Small intestine (tissue), 7 donors: ENCODE measurements at regions not wholly inside any gene's neighbourhood (a gene's known extent, or its start where the extent isn't known, plus 50 kb on each side); places are given as distances from the start of the nearest gene placed in this dataset.

Experiments used
- DNase-seq, 2 donors: peaks; one replicate each; pipeline versions ENCODE4 v3.0.0 to v3.0.0-alpha.2; 2013
- FAIRE-seq: peaks from 2 replicates; lab custom pipeline; 2012; peaks lifted over from hg19 to GRCh38; lab: Jason Lieb, UNC
- H3K27ac ChIP-seq, 3 donors: one replicate each; pipeline ENCODE4 v1.5.1; 2013; ENCODE audit warnings: low read length in 2 of 3, mild to moderate bottlenecking in 2 of 3, control low read depth in 1 of 3, inconsistent platforms in 1 of 3, low read depth in 1 of 3, moderate library complexity in 1 of 3
- H3K27me3 ChIP-seq, 3 donors: one replicate each; pipeline ENCODE4 v1.6.1; 2013; ENCODE audit warnings: low read length in 3 of 3, inconsistent platforms in 1 of 3; ENCODE audit not compliant: control insufficient read depth in 3 of 3, insufficient read depth in 3 of 3
- H3K36me3 ChIP-seq, 3 donors: one replicate each; pipeline ENCODE4 v1.6.1; 2013; ENCODE audit warnings: low read length in 3 of 3, inconsistent platforms in 1 of 3, low read depth in 1 of 3, mild to moderate bottlenecking in 1 of 3, moderate library complexity in 1 of 3; ENCODE audit not compliant: control insufficient read depth in 3 of 3, insufficient read depth in 2 of 3
- H3K4me1 ChIP-seq, 3 donors: one replicate each; pipeline ENCODE4 v1.6.1; 2013; ENCODE audit warnings: low read length in 2 of 3, inconsistent platforms in 1 of 3, low read depth in 1 of 3, mild to moderate bottlenecking in 1 of 3, moderate library complexity in 1 of 3; ENCODE audit not compliant: control insufficient read depth in 3 of 3, insufficient read depth in 2 of 3
- H3K4me3 ChIP-seq, 3 donors: one replicate each; pipeline ENCODE4 v1.5.1; 2013; ENCODE audit warnings: low read length in 3 of 3, control low read depth in 1 of 3, inconsistent platforms in 1 of 3, low read depth in 1 of 3, mild to moderate bottlenecking in 1 of 3, moderate library complexity in 1 of 3
- H3K9me3 ChIP-seq, 2 donors: one replicate each; pipeline ENCODE4 v1.6.1; 2013; ENCODE audit warnings: low read depth in 1 of 2, low read length in 1 of 2; ENCODE audit not compliant: control insufficient read depth in 2 of 2, insufficient read depth in 1 of 2
- WGBS, 3 donors: extraction: QIAGEN DNeasy Blood & Tissue Kit; methylation state at CpG; one replicate each; pipeline ENCODE4 v1.1.7; 2013; 5-methylcytosine and 5-hydroxymethylcytosine counted together
- donor health status: healthy with polysubstance abuse.
- donor health status: control.
- donor health status: control.
- donor health status: Bipolar disorder and iron deficiency.
- donor health status: healthy.

DNA sequence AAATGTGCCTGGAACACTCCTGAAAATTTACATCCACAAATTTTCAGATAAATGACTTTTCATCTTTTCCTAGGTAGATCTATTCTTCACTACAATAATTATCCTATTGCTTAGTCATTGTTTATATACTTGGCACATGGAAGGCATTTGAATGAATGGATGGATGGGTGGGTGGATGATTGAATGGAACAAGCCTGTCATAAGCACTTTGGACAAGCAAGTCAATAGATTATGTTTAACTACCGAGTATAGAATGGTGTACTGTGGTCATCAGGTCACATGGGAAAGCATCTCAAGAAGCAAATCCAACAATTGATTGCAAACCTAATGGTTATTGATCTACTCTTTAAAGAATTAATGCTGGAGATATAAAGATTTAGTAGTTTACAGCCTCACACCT, 114.4 kb upstream of the DMRTA1 start:
- 29 to 75% (median 57%) methylated on average over 1 of the region's 1 CpG for WGBS, 3 donors

DNA sequence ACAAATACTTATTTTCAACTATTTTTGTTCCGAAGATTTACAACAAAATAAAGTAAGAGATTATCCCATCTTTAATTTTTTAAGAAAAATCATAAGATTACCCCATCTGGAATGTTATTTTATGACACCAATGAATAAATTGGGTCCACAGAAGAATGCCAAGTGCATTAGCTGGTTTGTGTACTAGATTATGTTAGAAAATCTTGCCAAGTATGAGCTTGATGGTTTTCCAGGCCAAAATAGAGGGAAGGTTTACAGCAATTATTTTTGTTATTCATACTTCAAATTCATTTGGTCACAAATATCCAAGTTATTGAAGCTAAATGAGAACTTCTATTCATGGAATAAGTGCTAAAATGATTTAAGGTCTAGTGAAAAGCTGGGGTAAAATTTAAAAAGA, 109.4 kb upstream of the DMRTA1 start:
- no peak overlapping the region for H3K4me3 ChIP-seq
- H3K4me1 ChIP-seq = no peaks in the 10 kb centered on the region
- FAIRE-seq (no peak), DNase-seq (no peak)
- WGBS, 3 donors = 44 to 47% (median 45%) methylated on average over 1 of the region's 1 CpG
- no peaks in the 10 kb centered on the region for H3K9me3 ChIP-seq
- no peaks in the 10 kb centered on the region for H3K36me3 ChIP-seq
- no peaks in the 10 kb centered on the region for H3K27me3 ChIP-seq
- H3K27ac ChIP-seq = no peak overlapping the region

More for the DNA sequence above, 114.4 kb upstream of the DMRTA1 start:
- no peak overlapping the region for H3K4me3 ChIP-seq
- no peaks in the 10 kb centered on the region for H3K9me3 ChIP-seq
- DNase-seq = no peak
- H3K4me1 ChIP-seq = no peaks in the 10 kb centered on the region
- H3K27ac ChIP-seq = no peak overlapping the region
- no peaks in the 10 kb centered on the region for H3K27me3 ChIP-seq
- no peak for FAIRE-seq
- H3K36me3 ChIP-seq = no peaks in the 10 kb centered on the region

DNA sequence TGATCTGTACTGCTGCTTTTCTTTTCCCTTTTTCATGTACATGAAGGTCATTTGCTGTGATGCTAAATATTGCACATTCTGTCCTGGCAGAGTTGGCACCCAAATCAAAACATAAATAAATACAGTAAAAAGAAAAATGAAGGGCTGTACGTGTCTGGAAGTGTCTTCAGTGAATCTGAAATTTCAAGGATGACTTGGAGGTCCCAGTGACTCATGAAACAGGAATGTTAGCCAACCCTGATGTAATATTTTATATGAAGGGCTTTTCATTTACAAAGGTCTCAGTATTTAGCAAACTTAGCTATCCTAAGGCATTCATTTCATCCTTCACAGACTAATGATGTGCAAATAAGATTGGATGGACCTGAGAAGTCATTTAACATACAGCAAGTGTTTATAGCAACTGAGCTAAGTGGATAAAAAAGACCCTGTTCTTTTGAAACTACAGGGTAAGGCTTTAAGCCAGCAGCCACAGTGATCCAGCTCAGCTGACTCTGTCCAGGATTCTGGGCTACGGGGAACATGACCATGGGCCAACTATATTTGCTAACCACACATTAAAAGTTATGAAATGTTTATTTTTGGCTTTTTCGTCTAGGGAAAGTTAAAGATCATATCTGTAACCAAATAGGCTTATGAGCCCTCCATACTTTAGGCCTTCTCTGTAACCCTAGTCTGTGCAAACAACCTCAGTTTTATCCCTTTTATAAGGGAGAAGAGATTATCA, 104.0 kb upstream of the DMRTA1 start:
- no peaks in the 10 kb centered on the region for H3K36me3 ChIP-seq
- WGBS, 3 donors = 12 to 27% (median 25%) methylated on average over 3 of the region's 3 CpGs
- H3K4me3 ChIP-seq = no peak overlapping the region
- no peaks in the 10 kb centered on the region for H3K27me3 ChIP-seq
- no peak for DNase-seq
- no peaks in the 10 kb centered on the region for H3K4me1 ChIP-seq
- no peak overlapping the region for H3K27ac ChIP-seq
- no peaks in the 10 kb centered on the region for H3K9me3 ChIP-seq
- FAIRE-seq = no peak

DNA sequence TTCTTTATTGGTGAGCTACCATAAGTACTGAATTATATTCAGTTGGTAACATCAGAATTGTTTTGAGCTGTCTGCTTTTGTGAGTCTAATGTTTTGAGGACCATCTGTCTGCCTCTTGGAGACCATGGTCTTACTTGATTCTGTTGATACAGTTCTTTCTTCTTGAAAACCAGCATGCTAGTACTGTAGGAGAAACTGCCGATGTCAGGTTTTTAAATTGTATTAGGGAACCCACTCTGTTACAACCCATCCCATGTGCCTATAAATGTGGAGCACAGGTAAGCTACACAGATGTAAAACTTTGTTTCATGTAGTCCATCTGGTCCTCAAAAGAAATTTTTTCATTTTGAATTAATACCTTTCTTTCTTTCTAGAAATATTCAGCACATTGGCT, 103.4 kb upstream of the DMRTA1 start:
- Histone ChIP-seq H3K9me3 (no peaks in the 10 kb centered on the region), H3K4me3 (no peak overlapping the region), H3K4me1 (no peaks in the 10 kb centered on the region), H3K36me3 (no peaks in the 10 kb centered on the region), H3K27ac (no peak overlapping the region), H3K27me3 (no peaks in the 10 kb centered on the region)
- 89 to 100% (median 93%) methylated on average over 1 of the region's 1 CpG for WGBS, 3 donors
- FAIRE-seq = no peak
- no peak for DNase-seq

DNA sequence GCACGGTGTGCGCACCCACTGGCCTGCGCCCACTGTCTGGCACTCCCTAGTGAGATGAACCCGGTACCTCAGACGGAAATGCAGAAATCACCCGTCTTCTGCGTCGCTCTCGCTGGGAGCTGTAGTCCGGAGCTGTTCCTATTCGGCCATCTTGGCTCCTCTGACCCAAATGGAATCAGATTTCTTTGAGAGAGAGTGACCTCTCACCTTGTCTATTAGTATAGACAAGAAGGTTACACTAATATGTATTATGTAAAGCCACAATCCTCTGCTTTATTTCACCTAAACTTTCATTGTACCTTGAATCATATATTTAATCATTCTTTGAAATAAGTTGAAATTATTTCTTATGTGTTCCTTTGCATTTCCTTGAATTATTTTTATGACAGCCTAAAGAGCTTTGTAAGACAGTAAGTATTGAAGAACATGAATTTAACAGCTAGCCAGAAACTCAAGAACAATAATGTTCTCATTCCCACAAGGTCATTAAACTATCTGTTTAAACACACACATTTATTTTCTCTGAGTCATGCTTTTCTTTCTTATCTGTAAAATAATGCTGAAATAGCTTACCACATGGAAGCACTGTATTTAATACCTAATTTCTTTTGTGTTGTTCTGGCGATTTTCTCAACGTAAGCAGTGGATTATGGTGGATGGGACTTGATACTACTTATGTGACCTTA, 91.8 kb upstream of the DMRTA1 start:
- DNase-seq (no peak), FAIRE-seq (no peak)
- Histone ChIP-seq H3K27me3 (no peaks in the 10 kb centered on the region), H3K27ac (no peak overlapping the region), H3K4me1 (no peaks in the 10 kb centered on the region), H3K36me3 (no peaks in the 10 kb centered on the region), H3K9me3 (no peaks in the 10 kb centered on the region), H3K4me3 (no peak overlapping the region)
- 90 to 93% (median 91%) methylated on average over 8 to 10 of the region's 13 CpGs for WGBS, 3 donors

DNA sequence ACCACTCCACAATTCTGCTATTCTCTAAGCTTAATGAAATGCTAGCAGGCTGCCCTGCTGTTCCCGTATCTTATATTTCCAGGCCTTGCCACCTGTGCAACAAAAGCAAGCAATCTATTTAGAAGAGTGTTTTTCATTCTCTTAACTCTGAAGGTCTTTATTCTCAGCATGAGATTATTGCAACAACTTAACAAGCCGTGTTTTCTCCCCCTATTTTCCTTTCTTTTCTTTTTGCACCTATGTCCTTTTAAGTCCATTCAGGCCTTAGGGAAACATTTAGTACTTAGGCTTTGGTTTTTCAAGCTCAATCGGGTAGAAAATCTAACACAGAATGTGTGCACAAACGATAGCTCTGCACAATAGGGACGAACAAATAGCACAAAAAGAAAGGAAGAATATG, 89.6 kb upstream of the DMRTA1 start:
- Histone ChIP-seq H3K36me3 (no peaks in the 10 kb centered on the region), H3K9me3 (no peaks in the 10 kb centered on the region), H3K4me3 (no peak overlapping the region), H3K27me3 (no peaks in the 10 kb centered on the region), H3K27ac (no peak overlapping the region), H3K4me1 (no peaks in the 10 kb centered on the region)
- no peak for DNase-seq
- no peak for FAIRE-seq
- whole genome bisulfite sequencing, 3 donors = 68 to 75% (median 69%) methylated on average over 5 of the region's 5 CpGs

DNA sequence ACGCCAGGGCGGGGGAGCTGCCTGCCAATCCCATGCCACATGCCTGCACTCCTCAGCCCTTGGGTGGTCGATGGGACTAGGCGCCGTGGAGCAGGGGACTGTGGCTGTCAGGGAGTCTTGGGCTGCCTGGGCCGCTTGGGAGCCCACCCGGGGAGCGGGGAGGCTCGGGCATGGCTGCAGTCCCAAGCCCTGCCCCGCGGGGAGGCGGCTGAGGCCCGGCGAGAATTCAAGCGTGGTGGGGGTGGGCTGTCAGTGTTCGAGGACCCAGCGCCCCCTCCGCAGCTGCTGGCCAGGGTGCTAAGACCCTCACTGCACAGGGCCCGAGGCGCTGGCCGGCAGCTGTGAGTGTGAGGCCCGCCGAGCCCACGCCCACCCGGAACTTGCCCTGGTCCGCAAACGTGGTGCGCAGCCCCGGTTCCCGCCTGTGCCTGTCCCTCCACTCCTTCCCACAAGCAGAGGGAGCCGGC, 83.2 kb upstream of the DMRTA1 start:
- Histone ChIP-seq H3K4me1 (no peaks in the 10 kb centered on the region), H3K9me3 (no peaks in the 10 kb centered on the region), H3K27me3 (no peaks in the 10 kb centered on the region), H3K27ac (no peak overlapping the region), H3K36me3 (no peaks in the 10 kb centered on the region), H3K4me3 (no peak overlapping the region)
- DNase-seq = no peak
- FAIRE-seq = no peak
- WGBS, 3 donors = 91% methylated on average over 25 to 31 of the region's 31 CpGs

DNA sequence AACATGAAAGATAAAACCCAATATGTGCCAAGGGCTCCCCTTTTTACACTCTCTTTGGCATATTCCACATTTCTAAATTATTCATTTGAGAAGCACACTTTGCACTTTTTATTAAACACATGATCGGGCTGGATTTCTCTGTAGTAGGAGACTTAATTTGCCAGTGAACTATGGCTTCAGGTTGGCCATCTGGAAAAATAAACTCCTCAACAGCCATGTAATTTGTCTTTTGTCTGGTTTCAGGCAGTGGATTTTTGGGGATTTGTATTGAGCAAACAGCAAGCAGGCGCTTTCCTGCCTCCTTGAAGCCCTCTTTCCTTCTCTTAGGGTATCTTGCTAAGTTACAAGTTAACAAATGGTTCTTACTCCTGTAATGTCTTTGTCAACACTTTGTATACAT, 73.0 kb upstream of the DMRTA1 start:
- Histone ChIP-seq H3K27me3 (no peaks in the 10 kb centered on the region), H3K4me3 (no peak overlapping the region), H3K27ac (no peak overlapping the region), H3K9me3 (no peaks in the 10 kb centered on the region), H3K36me3 (no peaks in the 10 kb centered on the region), H3K4me1 (no peaks in the 10 kb centered on the region)
- no peak for DNase-seq
- FAIRE-seq = no peak
- 58 to 69% (median 59%) methylated on average over 2 of the region's 2 CpGs for WGBS, 3 donors
